Lung (tissue), 11 donors: ENCODE measurements at regions not wholly inside any gene's neighbourhood (a gene's known extent, or its start where the extent isn't known, plus 50 kb on each side); places are given as distances from the start of the nearest gene placed in this dataset.

Source experiments
- ATAC-seq: fragments of 200-7000 bp; cut with Tn5 transposase; one replicate; pipeline ENCODE4 v1.9.1; 2020; ENCODE audit warnings: moderate number of reproducible peaks; ENCODE audit not compliant: insufficient read depth, low FRiP score
- DNase-seq, 3 donors: peaks; one replicate each; pipeline ENCODE4 v3.0.0-alpha.2; 2013 to 2017
- H3K27ac ChIP-seq, 2 donors: one replicate each; pipeline ENCODE4 v1.5.1; 2013; ENCODE audit warnings: mild to moderate bottlenecking in 2 of 2, moderate library complexity in 2 of 2, control low read depth in 1 of 2, inconsistent platforms in 1 of 2, low read depth in 1 of 2, low read length in 1 of 2
- H3K27me3 ChIP-seq, 3 donors: one replicate each; pipeline ENCODE4 v1.5.1; 2013; ENCODE audit warnings: low read length in 2 of 3; ENCODE audit not compliant: control insufficient read depth in 3 of 3, insufficient read depth in 3 of 3
- H3K36me3 ChIP-seq, 4 donors: one replicate each; pipeline ENCODE4 v1.5.1; 2013; ENCODE audit warnings: low read length in 4 of 4, mild to moderate bottlenecking in 1 of 4, moderate library complexity in 1 of 4; ENCODE audit not compliant: control insufficient read depth in 4 of 4, insufficient read depth in 4 of 4
- H3K4me1 ChIP-seq, 5 donors: one replicate each; pipeline ENCODE4 v1.5.1; 2013; ENCODE audit warnings: low read length in 5 of 5, mild to moderate bottlenecking in 2 of 5, moderate library complexity in 1 of 5; ENCODE audit not compliant: control insufficient read depth in 5 of 5, insufficient read depth in 5 of 5
- H3K4me3 ChIP-seq: one replicate; pipeline ENCODE4 v1.5.1; 2013; ENCODE audit warnings: mild to moderate bottlenecking, control low read depth, moderate library complexity
- H3K9ac ChIP-seq, 2 donors: one replicate each; pipeline ENCODE4 v1.5.1; 2013; ENCODE audit warnings: low read length in 2 of 2, control low read depth in 1 of 2; ENCODE audit not compliant: insufficient read depth in 1 of 2
- H3K9me3 ChIP-seq, 4 donors: one replicate each; pipeline ENCODE4 v1.5.1; 2013; ENCODE audit warnings: low read length in 3 of 4, mild to moderate bottlenecking in 1 of 4, moderate library complexity in 1 of 4; ENCODE audit not compliant: control insufficient read depth in 4 of 4, insufficient read depth in 3 of 4
- CTCF ChIP-seq: IDR thresholded peaks from 2 replicates; pipeline ENCODE4 v1.5.1; 2012; ENCODE audit warnings: mild to moderate bottlenecking; ENCODE audit errors: control extremely low read depth, extremely low read depth
- WGBS, 2 donors: extraction: QIAGEN DNeasy Blood & Tissue Kit; methylation state at CpG; one replicate each; pipeline ENCODE4 v1.1.7; 2013; 5-methylcytosine and 5-hydroxymethylcytosine counted together
- donor health status: control.
- donor health status: control.
- donor health status: Bipolar disorder and iron deficiency.
- donor health status: healthy.
- donor health status: DM: yes; HTN: yes; CAD: no.

- peak in 1 of 3 donors; percentile 5 for DNase-seq
- TF ChIP-seq CTCF: peak; percentile 6
- ATAC-seq: no peak
- Histone ChIP-seq H3K4me3 (no peak overlapping the region), H3K9ac (no peak overlapping the region), H3K27ac (no peak overlapping the region), H3K36me3 (no peaks in the 10 kb centered on the region), H3K4me1 (no peaks in the 10 kb centered on the region), H3K9me3 (peaks cover 0 to 1% (median 0%) of the 10 kb centered on the region in 4 donors), H3K27me3 (no peaks in the 10 kb centered on the region)
- WGBS, 2 donors: 64 to 78% methylated on average over 2 of the region's 2 CpGs
Measured at GRCh38 chr6:88492824-88493223, 326.7 kb upstream of the CNR1 start.

- H3K4me3 ChIP-seq: no peak overlapping the region
- H3K4me1 ChIP-seq: no peaks in the 10 kb centered on the region
- H3K27me3 ChIP-seq: no peaks in the 10 kb centered on the region
- no peaks in the 10 kb centered on the region for H3K36me3 ChIP-seq
- no peak for ATAC-seq
- H3K27ac ChIP-seq: no peak overlapping the region
- H3K9me3 ChIP-seq: peaks cover 0 to 1% (median 0%) of the 10 kb centered on the region in 4 donors
- WGBS, 2 donors: 73 to 89% methylated on average over 2 of the region's 2 CpGs
- H3K9ac ChIP-seq: no peak overlapping the region
- no peak for TF ChIP-seq CTCF
- DNase-seq: no peak
Measured at GRCh38 chr6:88492241-88492640, 326.1 kb upstream of the CNR1 start.

GRCh38 chr6:88491266-88491880 is 325.2 kb upstream of the CNR1 start:
- no peak for TF ChIP-seq CTCF
- WGBS, 2 donors: 77 to 90% methylated on average over 4 of the region's 4 CpGs
- Histone ChIP-seq H3K9me3 (peaks cover 0 to 1% (median 0%) of the 10 kb centered on the region in 4 donors), H3K9ac (no peak overlapping the region), H3K36me3 (no peaks in the 10 kb centered on the region), H3K4me3 (no peak overlapping the region), H3K27ac (no peak overlapping the region), H3K27me3 (no peaks in the 10 kb centered on the region), H3K4me1 (no peaks in the 10 kb centered on the region)
- no peak for DNase-seq
- peak; percentile 10 for ATAC-seq

GRCh38 chr6:88490908-88491264 is 324.7 kb upstream of the CNR1 start:
- no peaks in the 10 kb centered on the region for H3K27me3 ChIP-seq
- no peak overlapping the region for H3K27ac ChIP-seq
- H3K36me3 ChIP-seq: no peaks in the 10 kb centered on the region
- 64 to 79% methylated on average over 2 of the region's 2 CpGs for WGBS, 2 donors
- no peak for TF ChIP-seq CTCF
- peak; percentile 55 for ATAC-seq
- no peak for DNase-seq
- no peak overlapping the region for H3K9ac ChIP-seq
- no peak overlapping the region for H3K4me3 ChIP-seq
- no peaks in the 10 kb centered on the region for H3K4me1 ChIP-seq
- H3K9me3 ChIP-seq: peaks cover 0 to 1% (median 0%) of the 10 kb centered on the region in 4 donors
